Stimulated activated naive CD8-positive, alpha-beta T cell treated with anti-CD3 and anti-CD28 coated beads, Interleukin-15, amount 100 ng/mL, for 72 hours (primary cell): ENCODE measurements at regions not wholly inside any gene's neighbourhood (a gene's known extent, or its start where the extent isn't known, plus 50 kb on each side); places are given as distances from the start of the nearest gene placed in this dataset.

Experiments used
- ATAC-seq: fragments of 150-1000 bp; cut with Tn5 transposase; 2 replicates; pipeline ENCODE4 v1.10.0; 2021; ENCODE audit warnings: mild to moderate bottlenecking, moderate library complexity
- DNase-seq, 2 donors: peaks; one replicate each; pipeline ENCODE4 v3.0.0; 2021 to 2022
- H3K27ac Mint-ChIP-seq, 2 donors: one replicate each; pipeline ENCODE4 v1.8.0; 2022; ENCODE audit warnings: mild to moderate bottlenecking in 2 of 2, mixed read lengths in 2 of 2, moderate library complexity in 2 of 2
- H3K27me3 Mint-ChIP-seq: one replicate; pipeline ENCODE4 v1.8.0; 2022; ENCODE audit warnings: mixed read lengths
- H3K4me1 Mint-ChIP-seq: one replicate; pipeline ENCODE4 v1.8.0; 2022; ENCODE audit warnings: mild to moderate bottlenecking, mixed read lengths
- H3K4me3 Mint-ChIP-seq, 2 donors: one replicate each; pipeline ENCODE4 v1.8.0; 2022; ENCODE audit warnings: mild to moderate bottlenecking in 2 of 2, mixed read lengths in 2 of 2, moderate library complexity in 1 of 2
- H3K9me3 Mint-ChIP-seq, 2 donors: one replicate each; pipeline ENCODE4 v1.8.0; 2022; ENCODE audit warnings: mixed read lengths in 2 of 2

- H3K27me3 Mint-ChIP-seq = peaks cover 5% of the 10 kb centered on the region
Observed at GRCh38 chr2:156647377-156648010, 211.3 kb downstream of the GPD2 start.

GRCh38 chr2:156648522-156648921 is 212.3 kb downstream of the GPD2 start:
- H3K4me1 Mint-ChIP-seq = no peaks in the 10 kb centered on the region
- DNase-seq (no peak), ATAC-seq (no peak)
- H3K27me3 Mint-ChIP-seq = peaks cover 5% of the 10 kb centered on the region
- no peak overlapping the region for H3K4me3 Mint-ChIP-seq
- peaks cover 0 to 10% of the 10 kb centered on the region in 2 donors for H3K9me3 Mint-ChIP-seq
- no peak overlapping the region for H3K27ac Mint-ChIP-seq

More at GRCh38 chr2:156647377-156648010, 211.3 kb downstream of the GPD2 start:
- Mint-ChIP-seq H3K9me3 (peaks cover 0 to 10% of the 10 kb centered on the region in 2 donors), H3K4me3 (no peak overlapping the region), H3K27ac (no peak overlapping the region), H3K4me1 (no peaks in the 10 kb centered on the region)
- no peak for DNase-seq
- no peak for ATAC-seq

- Mint-ChIP-seq H3K27ac (no peak overlapping the region), H3K4me3 (no peak overlapping the region), H3K9me3 (peaks cover 0 to 10% of the 10 kb centered on the region in 2 donors), H3K27me3 (peaks cover 5% of the 10 kb centered on the region), H3K4me1 (no peaks in the 10 kb centered on the region)
- DNase-seq = no peak
- ATAC-seq = no peak
Observed at GRCh38 chr2:156649596-156649995, 213.4 kb downstream of the GPD2 start.

- H3K4me1 Mint-ChIP-seq = no peaks in the 10 kb centered on the region
- H3K27ac Mint-ChIP-seq = no peak overlapping the region
- no peak for ATAC-seq
- no peak for DNase-seq
- no peak overlapping the region for H3K4me3 Mint-ChIP-seq
- H3K27me3 Mint-ChIP-seq = no peaks in the 10 kb centered on the region
- H3K9me3 Mint-ChIP-seq = no peaks in the 10 kb centered on the region
Observed at GRCh38 chr2:156652691-156653090, 216.5 kb downstream of the GPD2 start.

- no peak for DNase-seq
- no peak for ATAC-seq
- Mint-ChIP-seq H3K4me1 (no peaks in the 10 kb centered on the region), H3K4me3 (no peak overlapping the region), H3K27me3 (no peaks in the 10 kb centered on the region), H3K9me3 (no peaks in the 10 kb centered on the region), H3K27ac (no peak overlapping the region)
Observed at GRCh38 chr2:156653675-156654074, 217.5 kb downstream of the GPD2 start.

- Mint-ChIP-seq H3K4me3 (no peak overlapping the region), H3K27ac (no peak overlapping the region), H3K9me3 (no peaks in the 10 kb centered on the region), H3K27me3 (no peaks in the 10 kb centered on the region), H3K4me1 (no peaks in the 10 kb centered on the region)
- no peak for ATAC-seq
- no peak for DNase-seq
Observed at GRCh38 chr2:156657809-156658208, 221.6 kb downstream of the GPD2 start.

GRCh38 chr2:156659694-156660093 is 223.5 kb downstream of the GPD2 start:
- no peaks in the 10 kb centered on the region for H3K27me3 Mint-ChIP-seq
- H3K4me1 Mint-ChIP-seq = no peaks in the 10 kb centered on the region
- no peak overlapping the region for H3K4me3 Mint-ChIP-seq
- DNase-seq = no peak
- no peak for ATAC-seq
- no peaks in the 10 kb centered on the region for H3K9me3 Mint-ChIP-seq
- H3K27ac Mint-ChIP-seq = no peak overlapping the region

GRCh38 chr2:156663757-156664409 is 227.7 kb downstream of the GPD2 start:
- Mint-ChIP-seq H3K4me3 (no peak overlapping the region), H3K27me3 (no peaks in the 10 kb centered on the region), H3K9me3 (peaks cover 4 to 7% of the 10 kb centered on the region in 2 donors), H3K4me1 (no peaks in the 10 kb centered on the region), H3K27ac (no peak overlapping the region)
- ATAC-seq (no peak), DNase-seq (no peak)

- Mint-ChIP-seq H3K27ac (no peak overlapping the region), H3K27me3 (no peaks in the 10 kb centered on the region), H3K4me3 (no peak overlapping the region), H3K4me1 (no peaks in the 10 kb centered on the region), H3K9me3 (peaks cover 4 to 7% of the 10 kb centered on the region in 2 donors)
- no peak for ATAC-seq
- no peak for DNase-seq
Observed at GRCh38 chr2:156666130-156666785, 230.1 kb downstream of the GPD2 start.

GRCh38 chr2:156670104-156670503 is 233.9 kb downstream of the GPD2 start:
- no peak overlapping the region for H3K4me3 Mint-ChIP-seq
- no peak for ATAC-seq
- H3K27me3 Mint-ChIP-seq = no peaks in the 10 kb centered on the region
- no peaks in the 10 kb centered on the region for H3K4me1 Mint-ChIP-seq
- peaks cover 4 to 7% of the 10 kb centered on the region in 2 donors for H3K9me3 Mint-ChIP-seq
- no peak for DNase-seq
- no peak overlapping the region for H3K27ac Mint-ChIP-seq

GRCh38 chr2:156671706-156672361 is 235.7 kb downstream of the GPD2 start:
- no peaks in the 10 kb centered on the region for H3K4me1 Mint-ChIP-seq
- H3K27ac Mint-ChIP-seq = no peak overlapping the region
- no peak for DNase-seq
- H3K9me3 Mint-ChIP-seq = peaks cover 4 to 7% of the 10 kb centered on the region in 2 donors
- no peak for ATAC-seq
- no peaks in the 10 kb centered on the region for H3K27me3 Mint-ChIP-seq
- H3K4me3 Mint-ChIP-seq = no peak overlapping the region

GRCh38 chr2:156672556-156673332 is 236.6 kb downstream of the GPD2 start:
- peaks cover 2 to 4% of the 10 kb centered on the region in 2 donors for H3K9me3 Mint-ChIP-seq
- no peak for ATAC-seq
- no peaks in the 10 kb centered on the region for H3K27me3 Mint-ChIP-seq
- H3K4me3 Mint-ChIP-seq = no peak overlapping the region
- no peak overlapping the region for H3K27ac Mint-ChIP-seq
- no peaks in the 10 kb centered on the region for H3K4me1 Mint-ChIP-seq
- no peak for DNase-seq

- no peak for ATAC-seq
- H3K4me1 Mint-ChIP-seq = no peaks in the 10 kb centered on the region
Observed at GRCh38 chr2:156673333-156673615, 237.1 kb downstream of the GPD2 start.

GRCh38 chr2:156673981-156674380 is 237.8 kb downstream of the GPD2 start:
- Mint-ChIP-seq H3K4me3 (no peak overlapping the region), H3K9me3 (no peaks in the 10 kb centered on the region), H3K27ac (no peak overlapping the region)

More at GRCh38 chr2:156673333-156673615, 237.1 kb downstream of the GPD2 start:
- Mint-ChIP-seq H3K9me3 (peaks cover 0 to 4% of the 10 kb centered on the region in 2 donors), H3K4me3 (no peak overlapping the region), H3K27me3 (no peaks in the 10 kb centered on the region), H3K27ac (no peak overlapping the region)
- no peak for DNase-seq

GRCh38 chr2:156675896-156676295 is 239.7 kb downstream of the GPD2 start:
- H3K27me3 Mint-ChIP-seq = no peaks in the 10 kb centered on the region
- H3K27ac Mint-ChIP-seq = no peak overlapping the region

More at GRCh38 chr2:156673981-156674380, 237.8 kb downstream of the GPD2 start:
- no peaks in the 10 kb centered on the region for H3K27me3 Mint-ChIP-seq
- DNase-seq = no peak
- no peak for ATAC-seq
- H3K4me1 Mint-ChIP-seq = no peaks in the 10 kb centered on the region

More at GRCh38 chr2:156675896-156676295, 239.7 kb downstream of the GPD2 start:
- ATAC-seq = no peak
- no peak for DNase-seq
- Mint-ChIP-seq H3K4me1 (no peaks in the 10 kb centered on the region), H3K9me3 (no peaks in the 10 kb centered on the region), H3K4me3 (no peak overlapping the region)
